SJSA1 (cell line): ENCODE measurements at regions not wholly inside any gene's neighbourhood (a gene's known extent, or its start where the extent isn't known, plus 50 kb on each side); places are given as distances from the start of the nearest gene placed in this dataset.
A peak's percentile ranks its signal among the peaks of the same experiment; 100 is the strongest.

Source experiments
- DNase-seq, 2 experiments: peaks; one replicate each; pipeline ENCODE4 v3.0.0-alpha.2; 2015 to 2020; ENCODE audit warnings: low spot score in 2 of 2, low read depth in 1 of 2
- H3K27ac ChIP-seq: fragments of 250-450 bp; sonication (Bioruptor Pico); 2 replicates; pipeline ENCODE4 v1.5.1; 2020; ENCODE audit warnings: mild to moderate bottlenecking, moderate library complexity
- H3K27me3 ChIP-seq: fragments of 250-450 bp; sonication (Bioruptor Pico); replicated peaks from 2 replicates; pipeline ENCODE4 v1.5.1; 2020; ENCODE audit warnings: mild to moderate bottlenecking, moderate library complexity
- H3K36me3 ChIP-seq: fragments of 250-450 bp; sonication (Bioruptor Pico); 2 replicates; pipeline ENCODE4 v1.5.1; 2020; ENCODE audit warnings: mild to moderate bottlenecking
- H3K4me1 ChIP-seq: fragments of 250-450 bp; sonication (Bioruptor Pico); replicated peaks from 2 replicates; pipeline ENCODE4 v1.6.1; 2021; ENCODE audit warnings: mild to moderate bottlenecking
- H3K4me3 ChIP-seq: fragments of 250-450 bp; sonication (Bioruptor Pico); 2 replicates; pipeline ENCODE4 v1.5.1; 2020; ENCODE audit warnings: mild to moderate bottlenecking
- H3K9me3 ChIP-seq: fragments of 250-450 bp; sonication (Bioruptor Pico); replicated peaks from 2 replicates; pipeline ENCODE4 v1.5.1; 2020; ENCODE audit warnings: mild to moderate bottlenecking

- Histone ChIP-seq H3K27me3 (no peaks in the 10 kb centered on the region), H3K4me3 (no peak overlapping the region), H3K4me1 (peaks cover 3% of the 10 kb centered on the region), H3K36me3 (no peaks in the 10 kb centered on the region), H3K27ac (no peak overlapping the region), H3K9me3 (no peaks in the 10 kb centered on the region)
- no peak for DNase-seq
Measured at GRCh38 chr13:34474187-34474868, 467.7 kb upstream of the NBEA start.

GRCh38 chr13:34478376-34478775 lies 463.7 kb upstream of the NBEA start:
- no peaks in the 10 kb centered on the region for H3K4me1 ChIP-seq
- no peak for DNase-seq
- H3K27me3 ChIP-seq = no peaks in the 10 kb centered on the region
- no peaks in the 10 kb centered on the region for H3K36me3 ChIP-seq
- no peaks in the 10 kb centered on the region for H3K9me3 ChIP-seq
- H3K4me3 ChIP-seq = no peak overlapping the region
- no peak overlapping the region for H3K27ac ChIP-seq

- H3K9me3 ChIP-seq = no peaks in the 10 kb centered on the region
- no peak overlapping the region for H3K27ac ChIP-seq
- no peak overlapping the region for H3K4me3 ChIP-seq
- DNase-seq = no peak
- no peaks in the 10 kb centered on the region for H3K27me3 ChIP-seq
- H3K4me1 ChIP-seq = peaks cover 7% of the 10 kb centered on the region
- no peaks in the 10 kb centered on the region for H3K36me3 ChIP-seq
Measured at GRCh38 chr13:34502011-34502410, 440.1 kb upstream of the NBEA start.

- H3K27ac ChIP-seq = no peak overlapping the region
- no peak overlapping the region for H3K4me3 ChIP-seq
- peaks cover 13% of the 10 kb centered on the region for H3K4me1 ChIP-seq
- no peaks in the 10 kb centered on the region for H3K27me3 ChIP-seq
- H3K36me3 ChIP-seq = no peaks in the 10 kb centered on the region
- H3K9me3 ChIP-seq = no peaks in the 10 kb centered on the region
- no peak for DNase-seq
Measured at GRCh38 chr13:34502621-34503020, 439.4 kb upstream of the NBEA start.

GRCh38 chr13:34506796-34507195 lies 435.3 kb upstream of the NBEA start:
- no peaks in the 10 kb centered on the region for H3K36me3 ChIP-seq
- peaks cover 13% of the 10 kb centered on the region for H3K4me1 ChIP-seq
- H3K27me3 ChIP-seq = no peaks in the 10 kb centered on the region
- peak overlapping the region; percentile 65 for H3K27ac ChIP-seq
- no peak overlapping the region for H3K4me3 ChIP-seq
- H3K9me3 ChIP-seq = no peaks in the 10 kb centered on the region
- DNase-seq = peak in 1 of 2 experiments; percentile 23

GRCh38 chr13:34507630-34508029 lies 434.4 kb upstream of the NBEA start:
- Histone ChIP-seq H3K4me3 (no peak overlapping the region), H3K9me3 (no peaks in the 10 kb centered on the region), H3K4me1 (peaks cover 13% of the 10 kb centered on the region), H3K36me3 (no peaks in the 10 kb centered on the region), H3K27ac (peak overlapping the region; percentile 65), H3K27me3 (no peaks in the 10 kb centered on the region)
- DNase-seq = peak in 1 of 2 experiments; percentile 38

GRCh38 chr13:34512817-34513216 lies 429.3 kb upstream of the NBEA start:
- Histone ChIP-seq H3K4me3 (no peak overlapping the region), H3K4me1 (no peaks in the 10 kb centered on the region), H3K27ac (no peak overlapping the region), H3K27me3 (no peaks in the 10 kb centered on the region), H3K9me3 (no peaks in the 10 kb centered on the region), H3K36me3 (no peaks in the 10 kb centered on the region)
- DNase-seq = no peak

- Histone ChIP-seq H3K36me3 (no peaks in the 10 kb centered on the region), H3K27ac (no peak overlapping the region), H3K4me3 (no peak overlapping the region), H3K9me3 (no peaks in the 10 kb centered on the region), H3K4me1 (no peaks in the 10 kb centered on the region), H3K27me3 (no peaks in the 10 kb centered on the region)
- no peak for DNase-seq
Measured at GRCh38 chr13:34513526-34513925, 428.5 kb upstream of the NBEA start.

GRCh38 chr13:34515201-34515600 lies 426.9 kb upstream of the NBEA start:
- Histone ChIP-seq H3K4me3 (no peak overlapping the region), H3K36me3 (no peaks in the 10 kb centered on the region), H3K27ac (no peak overlapping the region), H3K9me3 (no peaks in the 10 kb centered on the region), H3K4me1 (no peaks in the 10 kb centered on the region), H3K27me3 (no peaks in the 10 kb centered on the region)
- DNase-seq = no peak

GRCh38 chr13:34521171-34521570 lies 420.9 kb upstream of the NBEA start:
- Histone ChIP-seq H3K27me3 (no peaks in the 10 kb centered on the region), H3K36me3 (no peaks in the 10 kb centered on the region), H3K9me3 (no peaks in the 10 kb centered on the region), H3K4me3 (no peak overlapping the region), H3K4me1 (peaks cover 12% of the 10 kb centered on the region), H3K27ac (no peak overlapping the region)
- DNase-seq = no peak

- no peak overlapping the region for H3K4me3 ChIP-seq
- no peaks in the 10 kb centered on the region for H3K9me3 ChIP-seq
- H3K27ac ChIP-seq = no peak overlapping the region
- H3K27me3 ChIP-seq = no peaks in the 10 kb centered on the region
- H3K4me1 ChIP-seq = peaks cover 12% of the 10 kb centered on the region
- H3K36me3 ChIP-seq = no peaks in the 10 kb centered on the region
- DNase-seq = peak in 1 of 2 experiments; percentile 15
Measured at GRCh38 chr13:34522808-34523207, 419.3 kb upstream of the NBEA start.

- H3K36me3 ChIP-seq = no peaks in the 10 kb centered on the region
- no peak for DNase-seq
Measured at GRCh38 chr13:34523406-34523805, 418.7 kb upstream of the NBEA start.

GRCh38 chr13:34533941-34534340 lies 408.1 kb upstream of the NBEA start:
- no peak for DNase-seq
- Histone ChIP-seq H3K27me3 (no peaks in the 10 kb centered on the region), H3K36me3 (no peaks in the 10 kb centered on the region), H3K4me1 (no peaks in the 10 kb centered on the region), H3K9me3 (no peaks in the 10 kb centered on the region), H3K4me3 (no peak overlapping the region), H3K27ac (no peak overlapping the region)

More at GRCh38 chr13:34523406-34523805, 418.7 kb upstream of the NBEA start:
- Histone ChIP-seq H3K9me3 (no peaks in the 10 kb centered on the region), H3K27ac (no peak overlapping the region), H3K4me3 (no peak overlapping the region), H3K4me1 (peaks cover 12% of the 10 kb centered on the region), H3K27me3 (no peaks in the 10 kb centered on the region)

- Histone ChIP-seq H3K27ac (no peak overlapping the region), H3K4me3 (no peak overlapping the region), H3K4me1 (no peaks in the 10 kb centered on the region), H3K9me3 (no peaks in the 10 kb centered on the region), H3K36me3 (no peaks in the 10 kb centered on the region), H3K27me3 (no peaks in the 10 kb centered on the region)
- no peak for DNase-seq
Measured at GRCh38 chr13:34542321-34542720, 399.7 kb upstream of the NBEA start.

GRCh38 chr13:34543836-34544235 lies 398.2 kb upstream of the NBEA start:
- Histone ChIP-seq H3K36me3 (no peaks in the 10 kb centered on the region), H3K9me3 (no peaks in the 10 kb centered on the region), H3K4me3 (no peak overlapping the region), H3K27ac (no peak overlapping the region), H3K27me3 (no peaks in the 10 kb centered on the region), H3K4me1 (no peaks in the 10 kb centered on the region)
- no peak for DNase-seq
